GM23248 (cell line): ENCODE measurements at regions not wholly inside any gene's neighbourhood (a gene's known extent, or its start where the extent isn't known, plus 50 kb on each side); places are given as distances from the start of the nearest gene placed in this dataset.
A peak's percentile ranks its signal among the peaks of the same experiment; 100 is the strongest.

ENCODE experiments used
- DNase-seq: peaks from one replicate; pipeline ENCODE4 v3.0.0-alpha.2; 2015
- H2AFZ ChIP-seq: fragments of 200-600 bp; sonication (generic); 2 replicates; pipeline ENCODE4 v1.6.1; 2016; ENCODE audit warnings: antibody characterized with exemption
- H3F3A ChIP-seq: fragments of 200-600 bp; sonication (generic); 2 replicates; pipeline ENCODE4 v1.6.1; 2016; ENCODE audit warnings: mild to moderate bottlenecking, antibody characterized with exemption, mixed run types; ENCODE audit not compliant: insufficient read depth
- H3K27ac ChIP-seq: fragments of 200-600 bp; sonication (generic); 2 replicates; pipeline ENCODE4 v1.5.1; 2016; ENCODE audit warnings: mild to moderate bottlenecking
- H3K27me3 ChIP-seq: fragments of 200-600 bp; sonication (generic); replicated peaks from 2 replicates; pipeline ENCODE4 v1.6.1; 2016; ENCODE audit warnings: mild to moderate bottlenecking; ENCODE audit not compliant: insufficient read depth
- H3K36me3 ChIP-seq: fragments of 200-600 bp; sonication (generic); 2 replicates; pipeline ENCODE4 v1.6.1; 2016; ENCODE audit warnings: low read depth, mild to moderate bottlenecking
- H3K4me1 ChIP-seq: fragments of 200-600 bp; sonication (generic); 2 replicates; pipeline ENCODE4 v1.6.1; 2016; ENCODE audit warnings: mild to moderate bottlenecking; ENCODE audit not compliant: insufficient read depth
- H3K4me2 ChIP-seq: fragments of 200-600 bp; sonication (generic); one replicate; pipeline ENCODE4 v1.6.1; 2016; ENCODE audit warnings: mild to moderate bottlenecking; ENCODE audit not compliant: unreplicated experiment
- H3K4me3 ChIP-seq: fragments of 200-600 bp; sonication (generic); 2 replicates; pipeline ENCODE4 v1.5.1; 2016; ENCODE audit warnings: mild to moderate bottlenecking
- H3K79me2 ChIP-seq: fragments of 200-600 bp; sonication (generic); 2 replicates; pipeline ENCODE4 v1.6.1; 2016; ENCODE audit warnings: mild to moderate bottlenecking; ENCODE audit not compliant: insufficient read depth
- H3K9ac ChIP-seq: fragments of 200-600 bp; sonication (generic); 2 replicates; pipeline ENCODE4 v1.6.1; 2016; ENCODE audit warnings: mild to moderate bottlenecking
- H3K9me2 ChIP-seq: fragments of 200-600 bp; sonication (generic); 2 replicates; pipeline ENCODE4 v1.6.1; 2016; ENCODE audit warnings: mixed run types, mild to moderate bottlenecking, moderate library complexity; ENCODE audit not compliant: insufficient read depth
- H3K9me3 ChIP-seq: fragments of 200-600 bp; sonication (generic); one replicate; pipeline ENCODE4 v1.6.1; 2017; ENCODE audit warnings: low read depth
- H4K20me1 ChIP-seq: fragments of 200-600 bp; sonication (generic); 2 replicates; pipeline ENCODE4 v1.6.0; 2016; ENCODE audit not compliant: insufficient read depth
- EZH2 ChIP-seq: fragments of 200-600 bp; sonication (generic); IDR thresholded peaks from 2 replicates; pipeline ENCODE4 v1.6.1; 2018; ENCODE audit warnings: antibody characterized with exemption, mild to moderate bottlenecking; ENCODE audit not compliant: insufficient read depth, poor library complexity, severe bottlenecking
- EZH2phosphoT487 ChIP-seq: fragments of 200-600 bp; sonication (generic); IDR thresholded peaks from 2 replicates; pipeline ENCODE4 v1.6.1; 2018; ENCODE audit warnings: antibody characterized with exemption, moderate library complexity, mild to moderate bottlenecking, low read depth; ENCODE audit not compliant: insufficient read depth
- WGBS, 2 experiments: methylation state at CpG; one replicate each; pipeline ENCODE4 v1.1.6; 2015 to 2017; ENCODE audit warnings: low lambda C conversion rate in 2 of 2, low coverage in 1 of 2; ENCODE audit errors: missing lambda C conversion rate in 2 of 2; 5-methylcytosine and 5-hydroxymethylcytosine counted together
- in situ Hi-C: fragments of 300-500 bp; cut with MboI; formaldehyde crosslinking; loops from 2 replicates; pipeline ENCODE4 v1.15.0; 2020

- H3K4me3 ChIP-seq, result no peak overlapping the region
- H3K9me2 ChIP-seq, result no peaks in the 10 kb centered on the region
- no peaks in the 10 kb centered on the region for H3K36me3 ChIP-seq
- no peaks in the 10 kb centered on the region for H3K79me2 ChIP-seq
- no peaks in the 10 kb centered on the region for H4K20me1 ChIP-seq
- no peak for DNase-seq
- 0 out of 2 replicates have a peak, but pooled peaks cover 3% of the 10 kb centered on the region for H3K4me1 ChIP-seq
- TF ChIP-seq EZH2phosphoT487 (no peak), EZH2 (no peak)
- in situ Hi-C loops, result no loop called here
- H3F3A ChIP-seq, result no peaks in the 10 kb centered on the region
- H3K9me3 ChIP-seq, result no peaks in the 10 kb centered on the region
- no peak overlapping the region for H3K27ac ChIP-seq
- H3K4me2 ChIP-seq, result no peak overlapping the region
- no peaks in the 10 kb centered on the region for H3K27me3 ChIP-seq
- H3K9ac ChIP-seq, result no peak overlapping the region
- no peak overlapping the region for H2AFZ ChIP-seq
Observed at GRCh38 chr22:27303718-27304117, 497.8 kb downstream of the MN1 start.

DNA sequence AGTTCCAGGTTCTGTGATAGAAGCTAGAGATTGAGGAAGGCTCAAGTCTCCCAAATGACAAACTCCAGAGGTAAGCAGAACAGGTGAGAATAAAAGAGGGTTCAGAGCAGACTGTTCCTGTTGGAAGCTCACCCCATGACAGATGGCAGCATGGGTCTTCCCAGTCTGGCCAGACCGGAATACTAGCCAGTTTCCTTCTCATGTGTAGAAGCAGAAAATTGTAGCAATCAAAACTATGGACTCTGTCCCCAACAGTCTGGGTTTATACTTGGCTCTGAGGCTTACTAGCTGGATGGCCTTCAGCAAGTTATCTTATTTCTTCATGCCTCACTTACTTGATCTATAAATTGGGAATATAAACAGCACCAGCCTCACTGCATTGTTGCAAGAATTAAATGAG lies 494.8 kb downstream of the MN1 start:
- Histone ChIP-seq H3F3A (no peaks in the 10 kb centered on the region), H3K4me3 (no peak overlapping the region), H3K79me2 (no peaks in the 10 kb centered on the region), H3K4me1 (peaks cover 3% of the 10 kb centered on the region; the same call in 1 of the 2 replicates), H3K9me3 (no peaks in the 10 kb centered on the region), H3K9ac (no peak overlapping the region), H3K27ac (no peak overlapping the region), H3K36me3 (no peaks in the 10 kb centered on the region), H3K9me2 (no peaks in the 10 kb centered on the region), H3K27me3 (no peaks in the 10 kb centered on the region), H2AFZ (no peak overlapping the region), H3K4me2 (no peak overlapping the region), H4K20me1 (no peaks in the 10 kb centered on the region)
- 45 to 71% methylated on average over 1 of the region's 1 CpG for WGBS, 2 experiments
- in situ Hi-C loops, result no loop called here
- DNase-seq, result no peak
- TF ChIP-seq EZH2, result no peak
- no peak for TF ChIP-seq EZH2phosphoT487

- Histone ChIP-seq H3K79me2 (no peaks in the 10 kb centered on the region), H4K20me1 (no peaks in the 10 kb centered on the region), H3K27ac (no peak overlapping the region), H2AFZ (peak overlapping the region; percentile 42; the same call in 1 of the 2 replicates), H3K4me2 (no peak overlapping the region), H3K9me3 (no peaks in the 10 kb centered on the region), H3K36me3 (no peaks in the 10 kb centered on the region), H3K9me2 (no peaks in the 10 kb centered on the region), H3K4me3 (no peak overlapping the region), H3K4me1 (peaks cover 10% of the 10 kb centered on the region; the same call in 1 of the 2 replicates), H3K9ac (no peak overlapping the region), H3F3A (no peaks in the 10 kb centered on the region), H3K27me3 (no peaks in the 10 kb centered on the region)
- WGBS, 2 experiments, result 18 to 30% methylated on average over 4 of the region's 4 CpGs
- no peak for TF ChIP-seq EZH2phosphoT487
- TF ChIP-seq EZH2, result no peak
- no peak for DNase-seq
- in situ Hi-C loops, result no loop called here
Observed at GRCh38 chr22:27307545-27308247, 493.9 kb downstream of the MN1 start.

GRCh38 chr22:27308513-27308912 lies 493.0 kb downstream of the MN1 start:
- TF ChIP-seq EZH2phosphoT487 (no peak), EZH2 (no peak)
- no peak overlapping the region for H3K27ac ChIP-seq

GRCh38 chr22:27309697-27310096 lies 491.9 kb downstream of the MN1 start:
- TF ChIP-seq EZH2 (no peak), EZH2phosphoT487 (no peak)
- in situ Hi-C loops, result no loop called here
- Histone ChIP-seq H3K79me2 (no peaks in the 10 kb centered on the region), H3K27ac (no peak overlapping the region), H3K9ac (no peak overlapping the region), H2AFZ (no peak overlapping the region), H3K27me3 (no peaks in the 10 kb centered on the region), H3K4me1 (peaks cover 10% of the 10 kb centered on the region; the same call in 1 of the 2 replicates), H4K20me1 (no peaks in the 10 kb centered on the region), H3K9me2 (no peaks in the 10 kb centered on the region), H3F3A (no peaks in the 10 kb centered on the region), H3K4me2 (no peak overlapping the region), H3K36me3 (no peaks in the 10 kb centered on the region), H3K9me3 (no peaks in the 10 kb centered on the region), H3K4me3 (no peak overlapping the region)
- no peak for DNase-seq
- 59 to 60% methylated on average over 2 of the region's 2 CpGs for WGBS, 2 experiments

More at GRCh38 chr22:27308513-27308912, 493.0 kb downstream of the MN1 start:
- Histone ChIP-seq H3K9me3 (no peaks in the 10 kb centered on the region), H3K4me3 (no peak overlapping the region), H2AFZ (no peak overlapping the region), H3K4me2 (no peak overlapping the region), H3K27me3 (no peaks in the 10 kb centered on the region), H3K79me2 (no peaks in the 10 kb centered on the region), H4K20me1 (no peaks in the 10 kb centered on the region), H3K9ac (no peak overlapping the region), H3K36me3 (no peaks in the 10 kb centered on the region), H3F3A (no peaks in the 10 kb centered on the region), H3K9me2 (no peaks in the 10 kb centered on the region), H3K4me1 (peaks cover 10% of the 10 kb centered on the region; the same call in 1 of the 2 replicates)
- DNase-seq, result no peak
- in situ Hi-C loops, result no loop called here
